Lower leg skin (tissue), 4 donors: ENCODE measurements at regions not wholly inside any gene's neighbourhood (a gene's known extent, or its start where the extent isn't known, plus 50 kb on each side); places are given as distances from the start of the nearest gene placed in this dataset.

ENCODE experiments used
- DNase-seq, 2 donors: peaks; one replicate each; pipeline ENCODE4 v3.0.0-alpha.2; 2019; ENCODE audit warnings: low spot score in 2 of 2
- H3K4me3 ChIP-seq: fragments of 200-600 bp; sonication (generic); 2 replicates; pipeline ENCODE4 v1.5.1; 2017; ENCODE audit warnings: mild to moderate bottlenecking, low read depth; ENCODE audit not compliant: poor library complexity, severe bottlenecking
- CTCF ChIP-seq, 3 donors: fragments of 450-650 bp; IDR thresholded peaks; one replicate each; pipeline ENCODE4 v1.5.1; 2016; ENCODE audit warnings: antibody characterized with exemption in 3 of 3, mild to moderate bottlenecking in 3 of 3, moderate library complexity in 2 of 3
- POLR2A ChIP-seq, 2 donors: fragments of 450-650 bp; IDR thresholded peaks; one replicate each; pipeline ENCODE4 v1.6.1; 2016 to 2017; ENCODE audit warnings: antibody characterized with exemption in 2 of 2, mild to moderate bottlenecking in 1 of 2, moderate library complexity in 1 of 2
- WGBS, 2 donors: methylation state at CpG; one replicate each; pipeline ENCODE4 v1.1.5; 2018; 5-methylcytosine and 5-hydroxymethylcytosine counted together
- intact Hi-C: fragments of 100-400 bp; cut with DNase I; formaldehyde crosslinking; loops from one replicate; pipeline ENCODE4 v1.15.0; 2023; ENCODE audit warnings: low total_unique reads

GRCh38 chrX:125952973-125953372 lies 213.1 kb downstream of the DCAF12L2 start:
- no peak overlapping the region for H3K4me3 ChIP-seq
- DNase-seq = no peak
- 63 to 69% methylated on average over 1 of the region's 1 CpG for WGBS, 2 donors
- intact Hi-C loops = no loop called here
- no peak for TF ChIP-seq POLR2A (IDR thresholded peaks at IDR 0.05)
- TF ChIP-seq CTCF (IDR thresholded peaks at IDR 0.05) = no peak

GRCh38 chrX:125953814-125954213 lies 212.3 kb downstream of the DCAF12L2 start:
- WGBS, 2 donors = 7 to 22% methylated on average over 2 of the region's 2 CpGs
- intact Hi-C loops = no loop called here
- no peak overlapping the region for H3K4me3 ChIP-seq
- no peak for TF ChIP-seq POLR2A (IDR thresholded peaks at IDR 0.05)
- no peak for TF ChIP-seq CTCF (IDR thresholded peaks at IDR 0.05)
- no peak for DNase-seq

- intact Hi-C loops = no loop called here
- 26 to 47% methylated on average over 3 of the region's 3 CpGs for WGBS, 2 donors
- DNase-seq = no peak
- TF ChIP-seq POLR2A (IDR thresholded peaks at IDR 0.05) (no peak), CTCF (IDR thresholded peaks at IDR 0.05) (no peak)
- H3K4me3 ChIP-seq = no peak overlapping the region
These were observed 211.9 kb downstream of the DCAF12L2 start for GRCh38 chrX:125954236-125954635.

- intact Hi-C loops = no loop called here
- DNase-seq = no peak
- H3K4me3 ChIP-seq = no peak overlapping the region
- TF ChIP-seq POLR2A (IDR thresholded peaks at IDR 0.05) (no peak), CTCF (IDR thresholded peaks at IDR 0.05) (no peak)
- WGBS, 2 donors = 60 to 82% methylated on average over 2 of the region's 2 CpGs
These were observed 188.2 kb downstream of the DCAF12L2 start for GRCh38 chrX:125977851-125978250.

- TF ChIP-seq POLR2A (IDR thresholded peaks at IDR 0.05) (no peak), CTCF (IDR thresholded peaks at IDR 0.05) (no peak)
- intact Hi-C loops = no loop called here
- 4 to 15% methylated on average over 2 of the region's 2 CpGs for WGBS, 2 donors
- no peak overlapping the region for H3K4me3 ChIP-seq
- DNase-seq = no peak
These were observed 167.7 kb downstream of the DCAF12L2 start for GRCh38 chrX:125998432-125998831.

- TF ChIP-seq CTCF (IDR thresholded peaks at IDR 0.05) = no peak
- TF ChIP-seq POLR2A (IDR thresholded peaks at IDR 0.05) = no peak
- DNase-seq = no peak
- 72 to 80% methylated on average over 2 to 3 of the region's 3 CpGs for WGBS, 2 donors
- intact Hi-C loops = no loop called here
- H3K4me3 ChIP-seq = no peak overlapping the region
These were observed 138.9 kb downstream of the DCAF12L2 start for GRCh38 chrX:126027229-126027628.
